Mucosa of rectum (tissue), 2 donors: ENCODE measurements at regions not wholly inside any gene's neighbourhood (a gene's known extent, or its start where the extent isn't known, plus 50 kb on each side); places are given as distances from the start of the nearest gene placed in this dataset.
"Not testable (repeated sequence)": the region's sequence is repeated elsewhere in the genome, so short reads cannot be mapped to it uniquely, and the experiment has no call there.

Source experiments
- H3K27ac ChIP-seq, 2 donors: one replicate each; pipeline ENCODE4 v1.7.0; 2013; ENCODE audit warnings: inconsistent platforms in 2 of 2, low read depth in 2 of 2, low read length in 2 of 2
- H3K27me3 ChIP-seq, 2 donors: one replicate each; pipeline ENCODE4 v1.7.0; 2013; ENCODE audit warnings: low read length in 2 of 2; ENCODE audit not compliant: control insufficient read depth in 2 of 2, insufficient read depth in 2 of 2
- H3K36me3 ChIP-seq, 2 donors: one replicate each; pipeline ENCODE4 v1.7.0; 2013; ENCODE audit warnings: low read length in 2 of 2; ENCODE audit not compliant: control insufficient read depth in 2 of 2, insufficient read depth in 2 of 2
- H3K4me1 ChIP-seq, 2 donors: one replicate each; pipeline ENCODE4 v1.7.0; 2013; ENCODE audit warnings: low read length in 2 of 2, mild to moderate bottlenecking in 1 of 2; ENCODE audit not compliant: control insufficient read depth in 2 of 2, insufficient read depth in 2 of 2
- H3K4me3 ChIP-seq, 2 donors: one replicate each; pipeline ENCODE4 v1.7.0; 2013; ENCODE audit warnings: low read length in 2 of 2
- H3K9ac ChIP-seq, 2 donors: one replicate each; pipeline ENCODE4 v1.7.0; 2013; ENCODE audit warnings: low read length in 2 of 2, low read depth in 1 of 2, mild to moderate bottlenecking in 1 of 2
- H3K9me3 ChIP-seq, 2 donors: one replicate each; pipeline ENCODE4 v1.7.0; 2013; ENCODE audit warnings: low read length in 2 of 2; ENCODE audit not compliant: control insufficient read depth in 2 of 2
- donor health status: healthy.
- donor health status: Normal muscosa, but diverticular disease.

GRCh38 chr14:45939572-45939971 is 686.6 kb upstream of the MIS18BP1 start:
- no peaks in the 10 kb centered on the region for H3K36me3 ChIP-seq
- H3K4me3 ChIP-seq = no peak overlapping the region
- no peak overlapping the region for H3K9ac ChIP-seq
- no peak overlapping the region for H3K27ac ChIP-seq
- no peaks in the 10 kb centered on the region for H3K4me1 ChIP-seq
- no peaks in the 10 kb centered on the region for H3K9me3 ChIP-seq
- no peaks in the 10 kb centered on the region for H3K27me3 ChIP-seq

- H3K27me3 ChIP-seq, H3K27ac ChIP-seq, H3K36me3 ChIP-seq, H3K4me1 ChIP-seq, H3K9ac ChIP-seq, H3K9me3 ChIP-seq, H3K4me3 ChIP-seq: not testable (repeated sequence)
Measured at GRCh38 chr14:45919995-45920394, 667.0 kb upstream of the MIS18BP1 start.

- Histone ChIP-seq H3K4me1 (no peaks in the 10 kb centered on the region), H3K9ac (no peak overlapping the region), H3K27me3 (no peaks in the 10 kb centered on the region), H3K9me3 (peaks cover 0 to 2% of the 10 kb centered on the region in 2 donors), H3K27ac (no peak overlapping the region), H3K36me3 (no peaks in the 10 kb centered on the region), H3K4me3 (no peak overlapping the region)
Measured at GRCh38 chr14:45916340-45916953, 663.4 kb upstream of the MIS18BP1 start.

- H3K27me3 ChIP-seq = no peaks in the 10 kb centered on the region
- H3K4me1 ChIP-seq = no peaks in the 10 kb centered on the region
- H3K9me3 ChIP-seq = peaks cover 0 to 3% of the 10 kb centered on the region in 2 donors
- no peak overlapping the region for H3K4me3 ChIP-seq
- no peaks in the 10 kb centered on the region for H3K36me3 ChIP-seq
- H3K9ac ChIP-seq = no peak overlapping the region
- no peak overlapping the region for H3K27ac ChIP-seq
Measured at GRCh38 chr14:45907782-45908181, 654.8 kb upstream of the MIS18BP1 start.

GRCh38 chr14:45906257-45906656 is 653.3 kb upstream of the MIS18BP1 start:
- Histone ChIP-seq H3K9ac (no peak overlapping the region), H3K4me3 (no peak overlapping the region), H3K27me3 (no peaks in the 10 kb centered on the region), H3K36me3 (no peaks in the 10 kb centered on the region), H3K9me3 (peaks cover 0 to 3% of the 10 kb centered on the region in 2 donors), H3K27ac (no peak overlapping the region), H3K4me1 (no peaks in the 10 kb centered on the region)

GRCh38 chr14:45905672-45906071 is 652.7 kb upstream of the MIS18BP1 start:
- Histone ChIP-seq H3K4me3 (no peak overlapping the region), H3K27me3 (no peaks in the 10 kb centered on the region), H3K4me1 (no peaks in the 10 kb centered on the region), H3K9ac (no peak overlapping the region), H3K27ac (no peak overlapping the region), H3K36me3 (no peaks in the 10 kb centered on the region), H3K9me3 (peaks cover 0 to 3% of the 10 kb centered on the region in 2 donors)

GRCh38 chr14:45904314-45904713 is 651.3 kb upstream of the MIS18BP1 start:
- H3K4me3 ChIP-seq = no peak overlapping the region
- H3K27me3 ChIP-seq = no peaks in the 10 kb centered on the region
- no peaks in the 10 kb centered on the region for H3K9me3 ChIP-seq
- H3K4me1 ChIP-seq = no peaks in the 10 kb centered on the region
- H3K36me3 ChIP-seq = no peaks in the 10 kb centered on the region
- no peak overlapping the region for H3K27ac ChIP-seq
- no peak overlapping the region for H3K9ac ChIP-seq

GRCh38 chr14:45902241-45902640 is 649.2 kb upstream of the MIS18BP1 start:
- no peak overlapping the region for H3K9ac ChIP-seq
- H3K9me3 ChIP-seq = no peaks in the 10 kb centered on the region
- no peaks in the 10 kb centered on the region for H3K4me1 ChIP-seq
- no peak overlapping the region for H3K27ac ChIP-seq
- no peaks in the 10 kb centered on the region for H3K27me3 ChIP-seq
- no peak overlapping the region for H3K4me3 ChIP-seq
- no peaks in the 10 kb centered on the region for H3K36me3 ChIP-seq

- H3K4me1 ChIP-seq = peaks cover 0 to 4% of the 10 kb centered on the region in 2 donors
- H3K27me3 ChIP-seq = no peaks in the 10 kb centered on the region
Measured at GRCh38 chr14:45897439-45897838, 644.4 kb upstream of the MIS18BP1 start.

GRCh38 chr14:45893127-45893526 is 640.1 kb upstream of the MIS18BP1 start:
- Histone ChIP-seq H3K4me1 (peaks cover 6 to 9% of the 10 kb centered on the region in 2 donors), H3K27ac (peak overlapping the region; percentile 7 to 82), H3K9ac (no peak overlapping the region), H3K36me3 (no peaks in the 10 kb centered on the region), H3K4me3 (no peak overlapping the region), H3K9me3 (no peaks in the 10 kb centered on the region), H3K27me3 (no peaks in the 10 kb centered on the region)

More at GRCh38 chr14:45897439-45897838, 644.4 kb upstream of the MIS18BP1 start:
- Histone ChIP-seq H3K9me3 (no peaks in the 10 kb centered on the region), H3K36me3 (no peaks in the 10 kb centered on the region), H3K27ac (no peak overlapping the region), H3K4me3 (no peak overlapping the region), H3K9ac (no peak overlapping the region)
